ENCODE measurements at regions not wholly inside any gene's neighbourhood (a gene's known extent, or its start where the extent isn't known, plus 50 kb on each side); places are given as distances from the start of the nearest gene placed in this dataset.

DNA sequence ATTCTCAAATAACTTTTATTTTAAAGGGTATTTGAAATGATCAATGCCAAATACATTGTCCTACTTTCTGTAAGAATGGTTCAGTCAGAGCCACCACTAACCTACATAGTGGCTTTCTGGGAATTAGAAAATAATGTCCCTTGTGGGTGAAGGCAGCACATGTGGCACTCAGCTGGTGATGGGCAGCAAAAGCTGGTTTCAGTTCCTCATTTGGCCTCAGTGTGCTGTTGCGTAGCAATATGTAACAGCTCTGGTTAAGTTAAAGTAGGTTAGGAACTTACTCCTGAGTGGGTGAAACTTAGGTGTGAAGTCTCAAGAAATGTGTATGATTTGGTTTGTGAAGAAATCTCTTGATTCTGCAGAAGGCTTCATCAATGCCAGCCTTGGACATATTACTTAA lies 99.6 kb upstream of the SPEF2 start:
- TF ChIP-seq EZH2phosphoT487 (IDR thresholded peaks at IDR 0.05; ENCODE audit: insufficient read depth, low read depth) (no peak), EZH2 (IDR thresholded peaks at IDR 0.05; ENCODE audit: insufficient read depth, poor library complexity, severe bottlenecking) (no peak)
